ENCODE measurements at regions not wholly inside any gene's neighbourhood (a gene's known extent, or its start where the extent isn't known, plus 50 kb on each side); places are given as distances from the start of the nearest gene placed in this dataset.

DNA sequence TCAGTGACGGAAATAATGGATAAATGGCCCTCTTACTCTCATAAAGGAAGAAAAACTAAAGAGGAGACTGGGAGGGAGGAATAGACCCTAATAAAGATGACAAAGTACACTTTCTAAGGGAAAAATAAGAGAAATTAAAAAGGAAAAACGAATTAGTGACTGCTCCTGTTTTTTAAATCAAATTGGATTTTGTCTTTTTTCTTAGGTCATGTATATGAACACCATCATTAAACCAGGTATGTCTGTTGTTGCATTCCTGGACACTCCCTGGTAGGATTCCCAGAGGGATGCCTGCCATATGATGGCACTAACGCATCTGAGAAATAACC is 59.4 kb upstream of the BTN3A2 start:
- DNase-seq (ENCODE audit: low read depth, low spot score) = no peak
- TF ChIP-seq, protein P1, sequence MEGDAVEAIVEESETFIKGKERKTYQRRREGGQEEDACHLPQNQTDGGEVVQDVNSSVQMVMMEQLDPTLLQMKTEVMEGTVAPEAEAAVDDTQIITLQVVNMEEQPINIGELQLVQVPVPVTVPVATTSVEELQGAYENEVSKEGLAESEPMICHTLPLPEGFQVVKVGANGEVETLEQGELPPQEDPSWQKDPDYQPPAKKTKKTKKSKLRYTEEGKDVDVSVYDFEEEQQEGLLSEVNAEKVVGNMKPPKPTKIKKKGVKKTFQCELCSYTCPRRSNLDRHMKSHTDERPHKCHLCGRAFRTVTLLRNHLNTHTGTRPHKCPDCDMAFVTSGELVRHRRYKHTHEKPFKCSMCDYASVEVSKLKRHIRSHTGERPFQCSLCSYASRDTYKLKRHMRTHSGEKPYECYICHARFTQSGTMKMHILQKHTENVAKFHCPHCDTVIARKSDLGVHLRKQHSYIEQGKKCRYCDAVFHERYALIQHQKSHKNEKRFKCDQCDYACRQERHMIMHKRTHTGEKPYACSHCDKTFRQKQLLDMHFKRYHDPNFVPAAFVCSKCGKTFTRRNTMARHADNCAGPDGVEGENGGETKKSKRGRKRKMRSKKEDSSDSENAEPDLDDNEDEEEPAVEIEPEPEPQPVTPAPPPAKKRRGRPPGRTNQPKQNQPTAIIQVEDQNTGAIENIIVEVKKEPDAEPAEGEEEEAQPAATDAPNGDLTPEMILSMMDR (IDR thresholded peaks at IDR 0.05; ENCODE audit: insufficient read depth, low read length, missing control alignments) = no peak
- H3K4me3 ChIP-seq (ENCODE audit: low read depth, low read length) = no peak overlapping the region
- ChIA-PET CTCF (interaction anchor here (1.0 kb wide), 2 partner anchors 14 to 17 kb away, joined by 3 read pairs; no protein-coding TSS in a partner anchor), POLR2A (interaction anchor here (1.0 kb wide), 1 partner anchor 10 kb away, joined by 3 read pairs; no protein-coding TSS in a partner anchor)

DNA sequence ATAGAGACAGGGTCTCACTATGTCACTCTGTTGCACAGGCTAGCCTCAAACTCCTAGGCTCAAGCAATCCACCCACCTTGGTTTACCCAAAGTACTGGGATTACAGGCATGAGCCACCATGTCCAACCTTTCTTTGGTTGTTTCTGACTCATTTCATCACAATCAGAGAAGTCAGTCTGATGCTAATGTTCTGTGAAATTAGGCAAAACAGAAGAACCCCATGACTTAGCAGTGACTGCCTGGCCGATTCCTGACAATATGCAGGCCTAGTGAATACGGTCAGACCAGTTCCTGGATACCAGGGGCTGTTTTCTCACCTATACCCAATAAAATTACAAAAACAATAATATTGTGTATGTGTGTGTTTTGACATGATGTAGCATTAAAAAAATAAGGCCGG is 58.8 kb upstream of the BTN3A2 start:
- no peak for DNase-seq (ENCODE audit: low read depth, low spot score)
- POLR2A ChIA-PET = no interaction called here

DNA sequence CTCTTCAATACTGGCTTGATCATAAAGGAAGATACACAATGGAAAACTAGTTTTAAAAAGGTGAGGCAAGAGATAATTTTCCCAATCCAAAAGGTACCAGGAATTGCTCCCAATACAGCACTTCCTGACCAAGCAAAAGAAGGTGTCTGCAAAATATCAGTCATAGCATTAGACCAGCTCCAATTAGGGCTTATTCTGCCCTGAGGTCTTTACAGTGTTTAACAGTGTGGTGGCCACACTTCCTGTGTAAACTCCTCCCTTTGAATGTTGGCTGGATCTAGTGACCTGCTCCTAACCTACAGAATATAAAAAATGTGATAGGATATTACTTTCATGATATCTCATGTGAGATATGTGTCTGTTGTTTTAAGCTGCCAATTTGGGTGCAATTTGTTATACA is 57.1 kb upstream of the BTN3A2 start:
- no peak overlapping the region for H3K4me3 ChIP-seq (ENCODE audit: low read depth, low read length)
- CTCF ChIA-PET = interaction anchor here (0.6 to 2.1 kb wide), 2 partner anchors 23 to 77 kb away, joined by 3 to 8 read pairs; a partner anchor contains a TSS
- POLR2A ChIA-PET = no interaction called here
- TF ChIP-seq, protein P1 (IDR thresholded peaks at IDR 0.05; ENCODE audit: insufficient read depth, low read length, missing control alignments) = no peak
- DNase-seq (ENCODE audit: low read depth, low spot score) = no peak

More for the DNA sequence above, 58.8 kb upstream of the BTN3A2 start:
- H3K4me3 ChIP-seq (ENCODE audit: low read depth, low read length) = no peak overlapping the region
- CTCF ChIA-PET = interaction anchor here (1.0 kb wide), 1 partner anchor 23 kb away, joined by 3 read pairs; no protein-coding TSS in a partner anchor
- TF ChIP-seq, protein P1 (IDR thresholded peaks at IDR 0.05; ENCODE audit: insufficient read depth, low read length, missing control alignments) = no peak

DNA sequence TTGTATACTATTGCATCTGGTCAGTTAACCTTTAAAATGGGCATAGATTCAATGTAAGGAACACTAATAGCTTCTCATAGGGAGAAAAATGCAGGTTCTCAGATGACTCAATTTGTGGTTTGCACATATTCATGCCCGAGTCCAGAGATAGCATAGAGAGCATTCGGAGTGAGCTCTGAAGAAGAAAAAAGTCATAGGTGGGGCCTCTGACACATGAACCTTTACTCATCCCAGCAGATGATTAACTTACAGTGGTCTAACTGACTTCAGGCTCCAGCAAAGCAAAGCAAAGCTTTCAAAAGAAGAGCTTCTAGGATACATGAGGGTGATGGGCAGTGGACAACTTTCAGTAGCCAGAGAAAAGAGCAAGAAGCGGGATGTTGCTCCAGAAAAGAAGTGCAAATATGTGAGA is 55.3 kb upstream of the BTN3A2 start:
- POLR2A ChIA-PET = interaction anchor here (0.6 to 1.4 kb wide), 8 partner anchors 13 to 228 kb away, joined by 3 to 5 read pairs (median 4); a partner anchor contains a TSS
- TF ChIP-seq, protein P1 (IDR thresholded peaks at IDR 0.05; ENCODE audit: insufficient read depth, low read length, missing control alignments) = no peak
- DNase-seq (ENCODE audit: low read depth, low spot score) = no peak
- H3K4me3 ChIP-seq (ENCODE audit: low read depth, low read length) = no peak overlapping the region
- CTCF ChIA-PET = interaction anchor here (0.8 to 2.1 kb wide), 10 partner anchors 13 to 286 kb away, joined by 3 to 12 read pairs (median 4); a partner anchor contains a TSS

DNA sequence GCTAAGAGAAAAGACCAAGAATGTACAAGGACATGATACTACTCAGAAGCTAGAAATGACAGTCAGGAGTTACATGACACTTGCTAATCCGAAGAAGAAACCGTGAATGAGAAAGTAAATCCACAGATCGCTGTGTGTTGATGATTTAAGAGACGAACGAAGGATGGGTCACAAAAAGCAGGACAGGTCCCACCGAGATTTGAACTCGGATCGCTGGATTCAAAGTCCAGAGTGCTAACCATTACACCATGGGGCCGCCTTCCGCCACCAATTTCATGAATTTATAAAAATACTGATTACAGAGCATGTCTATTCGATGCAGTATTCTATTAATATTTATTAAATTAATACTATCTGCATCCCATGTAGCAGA is 54.0 kb upstream of the BTN3A2 start:
- POLR2A ChIA-PET = interaction anchor here (1.0 kb wide), 1 partner anchor 60 kb away, joined by 4 read pairs; a partner anchor contains a TSS
- DNase-seq (ENCODE audit: low read depth, low spot score) = no peak
- peak overlapping the region; percentile 54; the same call in 1 of the 2 replicates for H3K4me3 ChIP-seq (ENCODE audit: low read depth, low read length)
- TF ChIP-seq, protein P1 (IDR thresholded peaks at IDR 0.05; ENCODE audit: insufficient read depth, low read length, missing control alignments) = no peak
- CTCF ChIA-PET = no interaction called here

DNA sequence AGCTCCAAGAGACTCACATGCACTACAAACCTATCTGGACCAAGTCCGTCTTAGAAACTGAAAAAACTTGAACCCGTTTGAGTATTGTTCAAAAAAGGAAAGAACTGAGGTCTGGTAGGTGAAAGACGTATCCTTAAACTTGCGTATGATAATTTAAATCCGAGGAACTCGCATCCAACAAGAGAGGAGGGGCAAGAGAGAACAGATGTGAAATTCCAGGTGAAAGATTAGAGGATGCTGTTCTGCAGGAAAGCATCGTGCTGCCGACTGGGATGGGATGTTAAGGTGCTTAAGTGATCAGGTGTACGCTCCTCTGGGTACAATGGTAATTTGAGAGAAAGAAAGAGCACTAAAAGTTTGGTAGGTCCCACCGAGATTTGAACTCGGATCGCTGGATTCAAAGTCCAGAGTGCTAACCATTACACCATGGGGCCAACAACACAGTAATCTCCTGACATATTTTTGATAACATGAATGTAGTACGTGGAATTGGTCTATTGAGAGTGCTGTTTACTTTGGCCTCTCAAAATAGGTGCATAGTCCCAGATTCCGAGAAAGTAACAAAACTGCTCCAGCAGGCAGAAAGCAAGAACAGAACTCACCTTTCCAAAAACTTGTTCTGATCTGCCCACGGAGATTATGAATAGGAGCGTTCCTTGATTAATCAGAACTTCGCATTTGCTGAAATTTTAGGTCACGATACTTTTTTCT is 53.5 kb upstream of the BTN3A2 start:
- no peak for DNase-seq (ENCODE audit: low read depth, low spot score)
- TF ChIP-seq, protein P1 (IDR thresholded peaks at IDR 0.05; ENCODE audit: insufficient read depth, low read length, missing control alignments) = no peak
- ChIA-PET POLR2A (interaction anchor here (1.0 kb wide), 1 partner anchor 60 kb away, joined by 4 read pairs; a partner anchor contains a TSS), CTCF (no interaction called here)
- H3K4me3 ChIP-seq (ENCODE audit: low read depth, low read length) = peak overlapping the region; percentile 54
